Vagina (tissue), 2 donors: ENCODE measurements at regions not wholly inside any gene's neighbourhood (a gene's known extent, or its start where the extent isn't known, plus 50 kb on each side); places are given as distances from the start of the nearest gene placed in this dataset.

Source experiments
- DNase-seq, 2 donors: peaks; one replicate each; pipeline ENCODE4 v3.0.0-alpha.2; 2017; ENCODE audit errors: extremely low spot score in 2 of 2
- H3K27ac ChIP-seq: fragments of 200-600 bp; sonication (generic); one replicate; pipeline ENCODE4 v1.5.1; 2019
- H3K27me3 ChIP-seq: fragments of 200-600 bp; sonication (generic); one replicate; pipeline ENCODE4 v1.5.1; 2019
- H3K36me3 ChIP-seq, 2 donors: fragments of 200-600 bp; sonication (generic); one replicate each; pipeline ENCODE4 v1.5.1; 2017 to 2019
- H3K4me1 ChIP-seq: fragments of 200-600 bp; sonication (generic); one replicate; pipeline ENCODE4 v1.5.1; 2019
- H3K4me3 ChIP-seq, 2 donors: fragments of 200-600 bp; sonication (generic); 1 replicate in 1 of 2; 2 replicates in 1 of 2; pipeline ENCODE4 v1.5.1; 2016 to 2019
- H3K9me3 ChIP-seq: fragments of 200-600 bp; sonication (generic); one replicate; pipeline ENCODE4 v1.5.1; 2019
- CTCF ChIP-seq, 3 experiments: fragments of 450-650 bp in 2 of 3; fragments of 200-600 bp in 1 of 3; sonication (generic) in 1 of 3; IDR thresholded peaks; one replicate each; pipeline ENCODE4 v1.5.1; 2017 to 2019; ENCODE audit warnings: antibody characterized with exemption in 3 of 3, mild to moderate bottlenecking in 2 of 3, moderate library complexity in 2 of 3
- POLR2A ChIP-seq, 2 donors: fragments of 450-650 bp; IDR thresholded peaks; one replicate each; pipeline ENCODE4 v1.6.1; 2017; ENCODE audit warnings: antibody characterized with exemption in 2 of 2, mild to moderate bottlenecking in 2 of 2, moderate library complexity in 2 of 2
- POLR2AphosphoS5 ChIP-seq, 2 donors: sonication (generic); formaldehyde crosslinking; IDR thresholded peaks; one replicate each; pipeline ENCODE4 v1.9.0; 2017; ENCODE audit warnings: antibody characterized with exemption in 2 of 2, mild to moderate bottlenecking in 2 of 2, low read depth in 1 of 2; ENCODE audit not compliant: insufficient read depth in 1 of 2
- intact Hi-C: fragments of 100-400 bp; cut with DNase I; formaldehyde crosslinking; loops from one replicate; pipeline ENCODE4 v1.15.1; 2023

- Histone ChIP-seq H3K9me3 (no peaks in the 10 kb centered on the region), H3K4me1 (no peaks in the 10 kb centered on the region), H3K4me3 (no peak overlapping the region), H3K27ac (no peak overlapping the region), H3K36me3 (no peaks in the 10 kb centered on the region), H3K27me3 (no peaks in the 10 kb centered on the region)
- intact Hi-C loops, result no loop called here
- no peak for TF ChIP-seq POLR2AphosphoS5 (IDR thresholded peaks at IDR 0.05; ENCODE audit: insufficient read depth in 1 of 2, low read depth in 1 of 2)
- TF ChIP-seq CTCF (IDR thresholded peaks at IDR 0.05), result no peak
- no peak for TF ChIP-seq POLR2A (IDR thresholded peaks at IDR 0.05)
- DNase-seq, result no peak
Measured at GRCh38 chr12:60844101-60844500, 1248.3 kb downstream of the SLC16A7 start.

GRCh38 chr12:60844875-60845274 lies 1249.0 kb downstream of the SLC16A7 start:
- Histone ChIP-seq H3K9me3 (no peaks in the 10 kb centered on the region), H3K4me3 (no peak overlapping the region), H3K27ac (no peak overlapping the region), H3K36me3 (no peaks in the 10 kb centered on the region), H3K4me1 (no peaks in the 10 kb centered on the region), H3K27me3 (no peaks in the 10 kb centered on the region)
- intact Hi-C loops, result loop anchor here (5.0 kb wide), 1 partner anchor 988 kb away; no protein-coding TSS in a partner anchor
- DNase-seq, result no peak
- TF ChIP-seq POLR2A (IDR thresholded peaks at IDR 0.05), result no peak
- TF ChIP-seq CTCF (IDR thresholded peaks at IDR 0.05), result no peak
- no peak for TF ChIP-seq POLR2AphosphoS5 (IDR thresholded peaks at IDR 0.05; ENCODE audit: insufficient read depth in 1 of 2, low read depth in 1 of 2)

- no peak for TF ChIP-seq POLR2A (IDR thresholded peaks at IDR 0.05)
- TF ChIP-seq CTCF (IDR thresholded peaks at IDR 0.05), result no peak
- no peaks in the 10 kb centered on the region for H3K27me3 ChIP-seq
- no peak overlapping the region for H3K4me3 ChIP-seq
- no peaks in the 10 kb centered on the region for H3K9me3 ChIP-seq
- no peak overlapping the region for H3K27ac ChIP-seq
- DNase-seq, result no peak
- no peaks in the 10 kb centered on the region for H3K4me1 ChIP-seq
- no peaks in the 10 kb centered on the region for H3K36me3 ChIP-seq
- intact Hi-C loops, result loop anchor here (5.0 kb wide), 1 partner anchor 988 kb away; no protein-coding TSS in a partner anchor
Measured at GRCh38 chr12:60845696-60846095, 1249.9 kb downstream of the SLC16A7 start.

- Histone ChIP-seq H3K9me3 (no peaks in the 10 kb centered on the region), H3K27ac (no peak overlapping the region), H3K4me1 (no peaks in the 10 kb centered on the region), H3K36me3 (no peaks in the 10 kb centered on the region), H3K27me3 (no peaks in the 10 kb centered on the region), H3K4me3 (no peak overlapping the region)
- DNase-seq, result no peak
- TF ChIP-seq POLR2A (IDR thresholded peaks at IDR 0.05), result no peak
- TF ChIP-seq POLR2AphosphoS5 (IDR thresholded peaks at IDR 0.05; ENCODE audit: insufficient read depth in 1 of 2, low read depth in 1 of 2), result no peak
- no peak for TF ChIP-seq CTCF (IDR thresholded peaks at IDR 0.05)
- intact Hi-C loops, result loop anchor here (5.0 kb wide), 1 partner anchor 990 kb away; no protein-coding TSS in a partner anchor
Measured at GRCh38 chr12:60847281-60847680, 1251.5 kb downstream of the SLC16A7 start.

GRCh38 chr12:60849723-60850122 lies 1253.9 kb downstream of the SLC16A7 start:
- Histone ChIP-seq H3K9me3 (no peaks in the 10 kb centered on the region), H3K4me1 (no peaks in the 10 kb centered on the region), H3K27me3 (no peaks in the 10 kb centered on the region), H3K27ac (no peak overlapping the region), H3K4me3 (no peak overlapping the region), H3K36me3 (no peaks in the 10 kb centered on the region)
- intact Hi-C loops, result loop anchor here (5.0 kb wide), 1 partner anchor 992 kb away; no protein-coding TSS in a partner anchor
- TF ChIP-seq POLR2AphosphoS5 (IDR thresholded peaks at IDR 0.05; ENCODE audit: insufficient read depth in 1 of 2, low read depth in 1 of 2) (no peak), CTCF (IDR thresholded peaks at IDR 0.05) (no peak), POLR2A (IDR thresholded peaks at IDR 0.05) (no peak)
- DNase-seq, result no peak
